Umbilical cord (tissue), 1 donor: ENCODE measurements at regions not wholly inside any gene's neighbourhood (a gene's known extent, or its start where the extent isn't known, plus 50 kb on each side); places are given as distances from the start of the nearest gene placed in this dataset.

Experiments
- DNase-seq: peaks from one replicate; pipeline ENCODE4 v3.0.0-alpha.2; 2015; ENCODE audit warnings: low spot score

- no peak for DNase-seq
Observed at GRCh38 chr6:82738773-82739172, 326.9 kb downstream of the UBE3D start.

- DNase-seq, result no peak
Observed at GRCh38 chr6:82739303-82739702, 326.3 kb downstream of the UBE3D start.

- DNase-seq, result no peak
Observed at GRCh38 chr6:82740072-82740471, 325.6 kb downstream of the UBE3D start.

GRCh38 chr6:82741325-82741995 is 324.2 kb downstream of the UBE3D start:
- DNase-seq, result no peak

GRCh38 chr6:82741996-82742385 is 323.6 kb downstream of the UBE3D start:
- DNase-seq, result no peak

GRCh38 chr6:82744286-82745015 is 321.2 kb downstream of the UBE3D start:
- no peak for DNase-seq

- no peak for DNase-seq
Observed at GRCh38 chr6:82750556-82750955, 315.1 kb downstream of the UBE3D start.

GRCh38 chr6:82751718-82752117 is 313.9 kb downstream of the UBE3D start:
- no peak for DNase-seq

GRCh38 chr6:82761674-82762345 is 303.8 kb downstream of the UBE3D start:
- DNase-seq, result no peak

GRCh38 chr6:82766476-82766875 is 299.2 kb downstream of the UBE3D start:
- no peak for DNase-seq

- DNase-seq, result no peak
Observed at GRCh38 chr6:82767037-82767436, 298.6 kb downstream of the UBE3D start.

- no peak for DNase-seq
Observed at GRCh38 chr6:82767447-82767846, 298.2 kb downstream of the UBE3D start.

- DNase-seq, result no peak
Observed at GRCh38 chr6:82772851-82773717, 292.6 kb downstream of the UBE3D start.

GRCh38 chr6:82775361-82775760 is 290.3 kb downstream of the UBE3D start:
- DNase-seq, result no peak

GRCh38 chr6:82775981-82776380 is 289.7 kb downstream of the UBE3D start:
- DNase-seq, result no peak

GRCh38 chr6:82779041-82779440 is 286.6 kb downstream of the UBE3D start:
- DNase-seq, result no peak

GRCh38 chr6:82780334-82780733 is 285.3 kb downstream of the UBE3D start:
- DNase-seq, result no peak

- DNase-seq, result no peak
Observed at GRCh38 chr6:82781620-82782204, 283.9 kb downstream of the UBE3D start.

- DNase-seq, result no peak
Observed at GRCh38 chr6:82783587-82784236, 281.9 kb downstream of the UBE3D start.

- no peak for DNase-seq
Observed at GRCh38 chr6:82785206-82785605, 280.4 kb downstream of the UBE3D start.

GRCh38 chr6:82786248-82786647 is 279.4 kb downstream of the UBE3D start:
- DNase-seq, result peak; percentile 0
